ENCODE measurements at regions not wholly inside any gene's neighbourhood (a gene's known extent, or its start where the extent isn't known, plus 50 kb on each side); places are given as distances from the start of the nearest gene placed in this dataset.

GRCh38 chr20:52832151-52832774, 139.9 kb upstream of the TSHZ2 start:
- H3K4me3 ChIP-seq = no peak overlapping the region

GRCh38 chr20:52830598-52830997, 141.6 kb upstream of the TSHZ2 start:
- no peak overlapping the region for H3K4me3 ChIP-seq
- DNase-seq (ENCODE audit: low spot score) = no peak
- TF ChIP-seq CTCF (IDR thresholded peaks at IDR 0.05) = no peak
- H3K27ac ChIP-seq = no peak overlapping the region

More at GRCh38 chr20:52832151-52832774, 139.9 kb upstream of the TSHZ2 start:
- no peak overlapping the region for H3K27ac ChIP-seq
- TF ChIP-seq CTCF (IDR thresholded peaks at IDR 0.05) = no peak
- no peak for DNase-seq (ENCODE audit: low spot score)

GRCh38 chr20:52829111-52829510, 143.0 kb upstream of the TSHZ2 start:
- Histone ChIP-seq H3K4me3 (no peak overlapping the region), H3K27ac (no peak overlapping the region)
- no peak for DNase-seq (ENCODE audit: low spot score)
- TF ChIP-seq CTCF (IDR thresholded peaks at IDR 0.05) = no peak

- Histone ChIP-seq H3K27ac (no peak overlapping the region), H3K4me3 (no peak overlapping the region)
- no peak for TF ChIP-seq CTCF (IDR thresholded peaks at IDR 0.05)
- no peak for DNase-seq (ENCODE audit: low spot score)
These were observed 144.0 kb upstream of the TSHZ2 start for GRCh38 chr20:52828199-52828598.

- no peak for TF ChIP-seq CTCF (IDR thresholded peaks at IDR 0.05)
- no peak overlapping the region for H3K27ac ChIP-seq
- no peak for DNase-seq (ENCODE audit: low spot score)
- H3K4me3 ChIP-seq = no peak overlapping the region
These were observed 145.4 kb upstream of the TSHZ2 start for GRCh38 chr20:52826722-52827121.

GRCh38 chr20:52826321-52826720, 145.8 kb upstream of the TSHZ2 start:
- no peak overlapping the region for H3K4me3 ChIP-seq
- TF ChIP-seq CTCF (IDR thresholded peaks at IDR 0.05) = no peak
- no peak overlapping the region for H3K27ac ChIP-seq
- DNase-seq (ENCODE audit: low spot score) = no peak

GRCh38 chr20:52824494-52825216, 147.5 kb upstream of the TSHZ2 start:
- DNase-seq (ENCODE audit: low spot score) = no peak
- Histone ChIP-seq H3K27ac (no peak overlapping the region), H3K4me3 (no peak overlapping the region)
- no peak for TF ChIP-seq CTCF (IDR thresholded peaks at IDR 0.05)

Data from coronary artery (tissue), 2 donors.